Stimulated activated CD4-positive, alpha-beta T cell treated with anti-CD3 and anti-CD28 coated beads, TNF-alpha, amount 100 ng/mL, for 24 hours (primary cell): ENCODE measurements at regions not wholly inside any gene's neighbourhood (a gene's known extent, or its start where the extent isn't known, plus 50 kb on each side); places are given as distances from the start of the nearest gene placed in this dataset.

Experiments used
- DNase-seq, 3 experiments: peaks; one replicate each; pipeline ENCODE4 v3.0.0-alpha.2; 2020; ENCODE audit warnings: low read depth in 3 of 3

DNA sequence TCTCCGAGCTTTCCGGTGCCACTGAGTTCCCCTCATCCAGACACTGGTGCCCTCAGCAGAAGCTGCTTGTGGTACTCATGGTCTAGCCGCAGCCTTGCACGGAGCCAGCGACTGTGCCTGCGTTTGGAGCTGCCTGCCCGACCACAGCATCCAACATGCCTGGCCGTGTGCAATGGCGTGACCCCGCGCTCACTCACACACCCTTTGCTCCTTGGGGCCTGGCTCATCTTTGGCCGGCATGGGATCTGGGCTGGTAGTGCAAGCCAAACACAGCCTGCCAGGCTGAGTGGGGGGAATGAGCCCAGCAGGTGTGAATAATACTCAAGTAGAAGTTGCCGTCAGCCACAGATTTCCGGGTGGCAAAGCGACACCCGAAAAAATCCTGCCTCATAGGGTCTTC, 1178.7 kb upstream of the GBE1 start:
- DNase-seq: no peak

DNA sequence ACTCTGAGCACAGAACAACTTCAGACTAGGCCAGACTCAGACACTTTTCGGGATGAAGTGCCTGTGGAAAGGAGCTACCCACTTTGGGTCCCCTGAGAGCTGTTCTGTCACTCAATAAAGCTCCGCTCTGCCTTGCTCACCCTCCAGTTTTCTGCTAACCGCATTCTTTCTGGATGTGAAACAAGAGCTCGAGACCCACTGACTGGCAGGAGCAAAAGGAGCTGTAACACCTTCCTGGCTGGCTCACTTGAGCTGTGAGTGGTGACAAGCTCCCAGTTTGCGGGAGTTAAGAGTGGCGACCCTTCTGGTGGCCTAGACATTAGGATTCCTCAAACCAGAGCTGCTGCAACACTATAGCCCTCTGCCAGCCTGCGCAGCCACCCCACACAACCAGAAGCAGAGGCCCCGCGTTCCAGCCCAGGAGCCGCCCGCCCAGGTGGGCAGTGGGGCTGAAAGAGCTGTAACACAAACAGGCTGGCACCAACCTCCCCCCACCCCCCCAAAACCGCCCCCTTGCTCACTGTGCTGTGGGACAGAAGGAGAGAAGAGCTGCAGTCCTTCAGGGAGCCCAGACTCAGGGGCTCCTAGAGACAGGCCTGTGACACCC, 1178.1 kb upstream of the GBE1 start:
- no peak for DNase-seq

DNA sequence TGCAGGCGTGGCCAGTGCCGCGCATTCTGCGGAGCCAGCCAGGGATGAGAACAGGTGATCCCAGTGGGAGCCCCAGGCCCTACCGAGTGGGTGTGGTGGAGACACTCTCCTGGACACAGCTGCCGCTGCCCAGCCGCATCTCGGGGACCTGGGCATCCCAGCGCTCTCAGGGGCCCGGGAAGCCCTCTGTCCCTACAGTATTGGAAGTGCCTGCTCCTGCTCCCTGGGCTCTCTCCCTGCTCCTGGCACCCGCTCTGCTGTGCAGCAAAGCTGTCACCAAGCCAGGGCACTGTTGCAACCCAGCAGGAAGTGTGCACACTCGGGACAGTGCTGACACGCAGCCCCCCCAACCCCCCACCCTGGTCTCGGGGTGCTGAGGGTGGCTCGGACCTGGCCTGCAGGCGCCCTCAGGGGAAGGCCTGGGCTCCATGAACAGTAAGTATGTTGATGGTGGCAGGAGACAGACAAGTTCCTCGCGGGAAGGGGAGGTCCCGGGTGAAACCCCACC, 1177.4 kb upstream of the GBE1 start:
- no peak for DNase-seq

GRCh38 chr3:82927309-82928253, 1166.1 kb upstream of the GBE1 start:
- no peak for DNase-seq

- no peak for DNase-seq
Measured at GRCh38 chr3:82891028-82891427, 1129.6 kb upstream of the GBE1 start.

- DNase-seq: no peak
Measured at GRCh38 chr3:82883072-82883471, 1121.6 kb upstream of the GBE1 start.

DNA sequence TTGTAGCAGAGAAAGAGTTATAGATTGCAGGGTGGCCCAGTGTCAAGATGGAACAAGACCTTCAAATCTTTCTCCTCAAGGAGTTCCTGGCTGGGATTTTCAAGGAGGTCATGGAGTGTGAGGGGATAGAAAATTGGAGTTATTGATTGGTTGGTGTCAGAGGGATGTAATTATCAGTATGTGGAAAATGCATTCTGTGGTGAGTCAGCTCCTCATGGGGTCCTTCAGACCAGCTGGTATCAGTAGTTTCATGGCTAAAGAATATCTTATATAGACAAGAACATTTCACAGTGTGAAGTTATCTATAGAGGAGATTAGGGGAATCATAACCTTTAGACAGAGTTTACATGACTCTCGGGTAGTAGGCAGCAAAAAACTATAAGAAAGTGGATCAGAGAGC, 1114.0 kb upstream of the GBE1 start:
- DNase-seq: no peak

DNA sequence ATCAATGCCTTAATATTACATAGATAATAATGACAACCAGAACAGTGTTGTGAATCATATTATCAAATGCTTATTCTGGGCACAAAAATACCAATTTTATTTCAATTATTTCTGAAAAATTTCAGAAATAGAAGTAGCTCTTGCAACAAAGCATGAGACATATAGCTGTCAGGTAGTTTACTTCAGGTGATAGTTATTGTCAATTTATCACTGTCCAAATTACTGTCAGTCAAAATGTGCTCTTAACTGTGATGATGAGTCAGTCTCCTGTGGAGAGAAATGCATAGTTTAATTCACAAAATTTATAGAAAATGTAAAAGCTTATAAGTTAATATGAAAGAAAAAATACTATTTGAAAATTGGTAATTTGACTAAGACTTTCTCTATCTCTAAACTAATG, 1078.4 kb upstream of the GBE1 start:
- DNase-seq: no peak

DNA sequence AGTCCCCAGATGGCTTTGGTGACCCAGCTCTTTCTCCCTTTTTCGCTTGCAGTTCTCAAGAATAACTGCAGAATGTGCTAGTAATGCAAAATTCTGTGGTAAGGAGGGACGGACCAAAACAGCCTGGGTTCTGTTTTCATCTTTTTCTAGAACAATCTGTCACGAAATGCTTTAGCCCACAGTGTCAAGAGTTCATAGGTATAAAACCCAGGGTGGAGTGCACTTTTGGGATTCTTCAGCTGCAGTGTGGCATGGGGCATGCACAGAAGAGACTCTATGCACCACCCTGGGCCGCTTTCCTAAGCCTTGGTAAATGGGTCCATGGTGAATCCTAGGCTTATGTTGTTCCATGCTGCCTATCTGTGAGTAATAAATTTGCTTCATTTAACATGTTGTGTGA, 1072.7 kb upstream of the GBE1 start:
- DNase-seq: no peak

DNA sequence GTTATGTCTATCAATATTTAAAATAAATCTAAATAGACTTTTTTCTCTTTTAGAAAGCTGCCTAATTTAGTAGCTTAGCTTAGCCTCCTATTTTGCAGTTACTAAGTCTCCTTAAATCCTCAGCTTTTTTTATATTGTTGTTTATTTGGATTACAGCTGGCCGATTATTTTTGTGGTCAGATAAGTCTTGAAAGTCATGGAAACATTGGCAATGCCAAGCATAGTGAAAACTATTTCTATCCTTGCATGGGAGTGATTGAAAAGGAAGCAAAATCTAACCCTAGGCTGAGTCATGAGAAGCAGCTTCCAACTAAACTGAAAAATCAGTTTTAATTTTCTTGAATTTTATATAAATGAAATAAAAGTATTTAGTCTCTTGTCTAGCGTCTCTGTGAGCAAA, 1063.0 kb upstream of the GBE1 start:
- no peak for DNase-seq

DNA sequence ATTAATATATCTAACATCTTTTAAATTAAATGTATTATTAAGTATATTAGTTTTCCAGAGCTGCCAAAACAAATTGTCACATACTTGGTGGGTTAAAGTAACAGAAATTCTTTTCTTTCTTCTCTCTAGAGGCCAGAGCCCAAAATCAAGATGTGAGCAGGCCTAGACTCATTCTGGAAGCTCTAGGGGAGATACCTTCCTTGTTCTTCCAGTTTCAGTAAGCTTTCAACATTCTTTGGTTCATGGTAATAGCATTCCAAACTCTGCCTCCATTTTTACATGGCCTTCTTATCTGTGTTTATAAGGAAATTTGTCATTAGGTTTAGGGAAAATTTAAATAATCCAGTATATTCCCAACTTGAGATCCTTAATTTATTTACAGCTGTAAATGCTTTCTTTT, 1054.6 kb upstream of the GBE1 start:
- no peak for DNase-seq

GRCh38 chr3:82815417-82816058, 1054.1 kb upstream of the GBE1 start:
- no peak for DNase-seq

DNA sequence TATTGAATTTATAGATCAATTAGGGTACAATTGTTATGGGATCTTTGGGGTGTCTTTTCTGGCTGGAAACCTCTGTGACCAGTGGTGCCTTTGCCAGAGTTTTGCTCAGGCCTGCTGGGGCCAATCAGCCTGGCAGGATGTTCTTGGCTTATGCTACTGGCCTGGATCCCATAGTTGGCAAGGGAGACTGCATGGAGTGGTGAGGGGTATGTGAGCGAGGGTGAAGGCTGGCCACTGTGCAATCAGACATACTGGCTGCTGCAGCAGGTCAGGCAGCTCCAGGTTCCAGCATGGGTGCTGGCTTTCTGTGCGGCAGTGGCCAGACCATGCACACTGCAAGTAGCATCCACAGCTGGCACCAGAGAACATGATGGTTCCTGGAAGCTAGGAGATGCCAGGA, 1053.2 kb upstream of the GBE1 start:
- DNase-seq: no peak

- no peak for DNase-seq
Measured at GRCh38 chr3:82807781-82808180, 1046.3 kb upstream of the GBE1 start.

DNA sequence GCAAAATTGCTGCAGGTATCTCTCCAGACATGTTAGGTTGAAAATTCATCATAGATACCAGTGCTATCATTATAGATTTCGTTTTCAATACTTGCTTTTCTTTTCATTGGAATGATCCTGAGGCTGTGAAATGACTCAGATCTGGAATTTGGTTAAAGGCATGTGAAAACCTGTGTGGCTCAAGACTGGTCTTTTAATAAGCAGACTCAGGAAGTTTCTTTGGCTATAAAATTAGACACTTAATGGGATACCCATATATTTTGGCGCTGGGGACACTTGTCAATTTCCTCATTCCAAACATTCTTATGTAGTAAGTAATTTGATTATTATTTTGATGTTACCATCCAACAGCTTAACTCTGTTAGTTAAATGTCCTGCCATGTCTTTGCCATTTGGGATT, 1041.1 kb upstream of the GBE1 start:
- DNase-seq: no peak

DNA sequence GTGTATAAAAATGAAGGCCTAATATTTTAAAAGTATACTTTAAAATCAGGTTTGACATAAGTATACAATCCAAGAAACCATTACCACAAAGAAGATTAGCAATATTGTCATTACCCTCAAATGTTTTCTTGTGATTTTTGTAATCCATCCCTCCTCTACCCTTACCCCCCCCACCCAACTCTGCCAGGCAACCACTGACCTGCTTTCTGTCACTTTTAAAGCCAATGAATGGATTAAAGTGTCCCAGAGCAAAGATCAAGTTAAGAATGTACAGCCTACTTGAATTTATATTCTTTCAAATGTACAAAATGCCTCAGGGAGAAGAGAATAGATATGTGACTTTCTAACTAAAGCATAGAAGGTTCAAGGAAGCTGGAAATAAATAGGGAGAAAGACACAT, 1038.8 kb upstream of the GBE1 start:
- DNase-seq: no peak

- no peak for DNase-seq
Measured at GRCh38 chr3:82796765-82797164, 1035.3 kb upstream of the GBE1 start.

DNA sequence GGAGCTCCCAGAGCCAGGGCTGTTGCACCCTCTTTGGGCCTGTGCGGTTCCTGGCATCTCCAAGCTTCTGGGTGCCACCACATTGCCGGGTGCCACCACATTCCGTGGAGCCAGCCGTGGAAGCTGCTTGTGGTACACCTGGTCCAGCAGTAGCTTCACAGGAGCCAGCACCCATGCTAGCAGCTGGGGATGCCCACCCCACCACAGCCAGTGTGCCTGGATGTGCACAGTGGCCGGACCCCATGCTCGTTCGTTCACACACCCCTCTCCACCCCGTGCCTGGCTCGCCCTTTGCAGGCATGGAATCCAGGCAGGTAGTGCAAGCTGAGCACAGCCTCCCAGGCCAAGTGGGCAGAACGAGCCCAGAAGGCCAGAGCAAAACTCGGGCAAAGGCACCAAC, 1029.8 kb upstream of the GBE1 start:
- no peak for DNase-seq

- no peak for DNase-seq
Measured at GRCh38 chr3:82790307-82791097, 1029.1 kb upstream of the GBE1 start.

- no peak for DNase-seq
Measured at GRCh38 chr3:82783194-82783593, 1021.7 kb upstream of the GBE1 start.

DNA sequence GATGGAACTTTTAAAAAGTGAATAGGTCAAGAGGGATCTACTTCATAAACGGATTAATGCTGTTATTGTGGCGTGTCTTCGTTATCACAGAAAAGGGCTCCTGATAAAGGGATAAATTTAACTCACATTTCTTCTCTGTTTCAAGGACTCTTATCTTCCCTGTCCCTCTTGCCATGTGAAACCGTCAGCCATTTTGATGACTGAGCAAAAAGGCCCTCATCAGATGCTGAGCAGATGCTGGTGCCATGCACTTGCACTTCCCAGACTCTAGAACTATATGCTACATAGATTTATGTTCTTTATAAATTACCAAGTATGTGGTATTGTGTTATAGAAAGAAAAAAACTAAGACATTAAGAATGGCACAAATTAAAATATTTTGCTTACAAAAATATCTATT, 1011.8 kb upstream of the GBE1 start:
- DNase-seq: no peak

DNA sequence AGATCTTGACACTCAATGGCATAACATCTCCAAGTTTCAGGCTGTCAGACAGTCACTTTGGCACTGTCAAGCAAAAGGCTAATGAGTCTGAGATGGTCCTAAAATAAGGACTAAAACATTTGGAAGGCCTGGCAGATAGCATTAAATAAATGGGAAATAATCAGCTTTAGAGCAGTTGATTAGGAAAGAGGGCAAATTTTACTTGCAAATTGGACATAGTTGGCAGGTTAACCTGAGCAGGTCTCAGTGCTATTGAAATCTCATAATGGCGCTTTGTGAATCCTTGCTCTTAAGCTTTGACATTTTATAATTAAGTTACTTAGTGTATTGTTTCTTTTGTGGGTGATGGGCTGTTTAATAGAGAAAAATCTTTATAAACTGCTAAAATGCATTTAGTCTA, 1003.1 kb upstream of the GBE1 start:
- no peak for DNase-seq
